H9 (cell line): ENCODE measurements at regions not wholly inside any gene's neighbourhood (a gene's known extent, or its start where the extent isn't known, plus 50 kb on each side); places are given as distances from the start of the nearest gene placed in this dataset.
A peak's percentile ranks its signal among the peaks of the same experiment; 100 is the strongest.

Experiments
- DNase-seq: peaks from one replicate; pipeline ENCODE4 v3.0.0-alpha.2; 2017
- H2AFZ ChIP-seq: one replicate; pipeline ENCODE4 v1.6.1; 2013; ENCODE audit warnings: mild to moderate bottlenecking, low read length, control low read depth, moderate library complexity
- H2AK5ac ChIP-seq: 2 replicates; pipeline ENCODE4 v1.6.1; 2013; ENCODE audit warnings: low read length, control low read depth, mixed read lengths; ENCODE audit not compliant: insufficient read length
- H2BK120ac ChIP-seq: one replicate; pipeline ENCODE4 v1.6.1; 2013; ENCODE audit warnings: low read depth, mild to moderate bottlenecking, low read length, control low read depth, inconsistent platforms; ENCODE audit not compliant: poor library complexity, severe bottlenecking
- H2BK12ac ChIP-seq: 2 replicates; pipeline ENCODE4 v1.6.1; 2013; ENCODE audit warnings: low read length, control low read depth, mixed read lengths, low read depth; ENCODE audit not compliant: insufficient read length
- H2BK15ac ChIP-seq: 2 replicates; pipeline ENCODE4 v1.6.1; 2013; ENCODE audit warnings: low read depth, low read length, control low read depth
- H2BK20ac ChIP-seq: one replicate; pipeline ENCODE4 v1.6.1; 2013; ENCODE audit warnings: low read depth, mild to moderate bottlenecking, low read length, control low read depth, inconsistent platforms; ENCODE audit not compliant: poor library complexity, severe bottlenecking
- H2BK5ac ChIP-seq: 2 replicates; pipeline ENCODE4 v1.6.1; 2013; ENCODE audit warnings: low read length, control low read depth, mixed read lengths; ENCODE audit not compliant: insufficient read length
- H3K14ac ChIP-seq: 2 replicates; pipeline ENCODE4 v1.6.1; 2013; ENCODE audit warnings: low read length, control low read depth; ENCODE audit not compliant: insufficient read depth
- H3K18ac ChIP-seq: 2 replicates; pipeline ENCODE4 v1.6.1; 2013; ENCODE audit warnings: low read depth, mild to moderate bottlenecking, mixed read lengths, low read length, control low read depth; ENCODE audit not compliant: insufficient read length
- H3K23ac ChIP-seq: 2 replicates; pipeline ENCODE4 v1.6.1; 2013; ENCODE audit warnings: low read length, control low read depth, mixed read lengths, low read depth; ENCODE audit not compliant: insufficient read length
- H3K23me2 ChIP-seq: 2 replicates; pipeline ENCODE4 v1.6.1; 2013; ENCODE audit warnings: low read depth, mild to moderate bottlenecking, mixed read lengths, low read length, control low read depth; ENCODE audit not compliant: insufficient read length, poor library complexity, severe bottlenecking
- H3K27ac ChIP-seq: 2 replicates; pipeline ENCODE4 v1.5.1; 2013; ENCODE audit warnings: low read length, control low read depth, mixed read lengths, low read depth; ENCODE audit not compliant: insufficient read length
- H3K27me3 ChIP-seq: 2 replicates; pipeline ENCODE4 v1.6.1; 2013; ENCODE audit warnings: low read length, control low read depth, inconsistent platforms; ENCODE audit not compliant: insufficient read depth
- H3K4ac ChIP-seq: 2 replicates; pipeline ENCODE4 v1.6.1; 2013; ENCODE audit warnings: low read depth, mild to moderate bottlenecking, control low read depth, inconsistent platforms, low read length, moderate library complexity
- H3K4me1 ChIP-seq: 2 replicates; pipeline ENCODE4 v1.6.1; 2013; ENCODE audit warnings: low read length, control low read depth, inconsistent platforms; ENCODE audit not compliant: insufficient read depth
- H3K4me2 ChIP-seq: 2 replicates; pipeline ENCODE4 v1.6.1; 2013; ENCODE audit warnings: low read length, control low read depth, mixed read lengths; ENCODE audit not compliant: insufficient read length, insufficient read depth
- H3K56ac ChIP-seq: 2 replicates; pipeline ENCODE4 v1.6.1; 2013; ENCODE audit warnings: low read depth, mild to moderate bottlenecking, mixed read lengths, low read length, control low read depth; ENCODE audit not compliant: insufficient read length
- H3K79me1 ChIP-seq: 2 replicates; pipeline ENCODE4 v1.6.1; 2013; ENCODE audit warnings: low read depth, mild to moderate bottlenecking, moderate library complexity, low read length, control low read depth, inconsistent platforms; ENCODE audit not compliant: insufficient read depth, poor library complexity, severe bottlenecking
- H3K79me2 ChIP-seq: 2 replicates; pipeline ENCODE4 v1.6.1; 2013; ENCODE audit warnings: low read length, control low read depth, inconsistent platforms; ENCODE audit not compliant: insufficient read depth
- H3K9ac ChIP-seq: 2 replicates; pipeline ENCODE4 v1.6.1; 2013; ENCODE audit warnings: low read length, control low read depth, mixed read lengths; ENCODE audit not compliant: insufficient read length; ENCODE audit errors: extremely low read depth
- H3K9me3 ChIP-seq: one replicate; pipeline ENCODE4 v1.6.1; 2013; ENCODE audit warnings: low read depth, low read length, inconsistent platforms; ENCODE audit not compliant: control insufficient read depth
- H3T11ph ChIP-seq: one replicate; pipeline ENCODE4 v1.6.1; 2013; ENCODE audit warnings: mild to moderate bottlenecking, low read length, control low read depth, inconsistent platforms
- H4K20me1 ChIP-seq: one replicate; pipeline ENCODE4 v1.6.1; 2013; ENCODE audit not compliant: control insufficient read depth, insufficient read length, insufficient read depth
- H4K5ac ChIP-seq: 2 replicates; pipeline ENCODE4 v1.6.1; 2013; ENCODE audit warnings: low read depth, mild to moderate bottlenecking, mixed read lengths, low read length, control low read depth; ENCODE audit not compliant: insufficient read length
- H4K8ac ChIP-seq: replicated peaks from 2 replicates; pipeline ENCODE4 v1.6.1; 2013; ENCODE audit warnings: low read length, control low read depth, mixed read lengths, low read depth; ENCODE audit not compliant: insufficient read length
- H4K91ac ChIP-seq: 2 replicates; pipeline ENCODE4 v1.6.1; 2013; ENCODE audit warnings: low read depth, mild to moderate bottlenecking, moderate library complexity, mixed read lengths, low read length, control low read depth; ENCODE audit not compliant: insufficient read length
- H3K27ac Mint-ChIP-seq, 3 experiments: 2 replicates in 2 of 3; 3 replicates in 1 of 3; pipeline ENCODE4 v1.8.0; 2020 to 2021; ENCODE audit warnings: mixed read lengths in 3 of 3, mild to moderate bottlenecking in 1 of 3, moderate library complexity in 1 of 3
- H3K27me3 Mint-ChIP-seq: 2 replicates; pipeline ENCODE4 v1.8.0; 2021; ENCODE audit warnings: low read depth, mild to moderate bottlenecking, moderate library complexity, mixed read lengths
- H3K36me3 Mint-ChIP-seq, 3 experiments: 2 replicates in 2 of 3; 3 replicates in 1 of 3; pipeline ENCODE4 v1.8.0; 2020 to 2021; ENCODE audit warnings: low read depth in 3 of 3, mixed read lengths in 3 of 3; ENCODE audit not compliant: insufficient read depth in 1 of 3
- H3K4me1 Mint-ChIP-seq, 2 experiments: 2 replicates each; pipeline ENCODE4 v1.8.0; 2020; ENCODE audit warnings: mixed read lengths in 2 of 2
- H3K4me3 Mint-ChIP-seq, 2 experiments: 2 replicates in 1 of 2; 3 replicates in 1 of 2; pipeline ENCODE4 v1.8.0; 2020 to 2021; ENCODE audit warnings: mild to moderate bottlenecking in 2 of 2, mixed read lengths in 2 of 2, moderate library complexity in 1 of 2
- H3K9me3 Mint-ChIP-seq, 2 experiments: 2 replicates in 1 of 2; 3 replicates in 1 of 2; pipeline ENCODE4 v1.8.0; 2020; ENCODE audit warnings: mild to moderate bottlenecking in 2 of 2, mixed read lengths in 2 of 2, moderate library complexity in 1 of 2
- WGBS: extraction: QIAGEN DNeasy Blood & Tissue Kit; methylation state at CpG from one replicate; pipeline ENCODE4 v1.1.7; 2013; ENCODE audit warnings: missing lambda C conversion rate, low lambda C conversion rate, mixed read lengths; ENCODE audit not compliant: insufficient read length; ENCODE audit errors: extremely low coverage; 5-methylcytosine and 5-hydroxymethylcytosine counted together
- TF ChIP-seq, protein P1 (sequence below): fragments of 200-600 bp; sonication (generic); conservative IDR thresholded peaks from 3 replicates; pipeline ENCODE4 v1.8.0; 2021; ENCODE audit warnings: antibody characterized with exemption, mild to moderate bottlenecking

DNA sequence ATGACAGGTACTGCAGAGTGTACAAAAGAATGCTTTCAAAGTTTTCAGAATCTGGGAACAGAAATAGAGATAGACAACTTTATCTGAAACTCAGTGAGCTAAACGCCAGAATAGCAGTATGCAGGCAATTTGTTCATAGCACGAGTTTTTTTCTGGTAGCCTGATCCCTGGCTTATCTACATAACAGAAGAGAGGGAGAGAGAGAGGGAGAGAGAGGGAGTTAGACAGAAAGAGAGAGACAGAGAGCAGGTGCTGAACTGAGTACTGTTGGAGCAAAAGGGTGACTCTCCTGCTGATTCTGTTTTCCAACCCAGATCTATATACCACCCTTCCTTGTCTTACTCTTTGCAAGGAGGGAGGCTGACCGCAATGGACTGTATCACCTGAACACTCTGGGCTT lies 388.0 kb upstream of the CA10 start:
- no peak overlapping the region for H3K4ac ChIP-seq
- no peak for DNase-seq
- H2BK15ac ChIP-seq: no peak overlapping the region
- H2BK120ac ChIP-seq: no peak overlapping the region
- peak overlapping the region; percentile 6 for H2AFZ ChIP-seq
- WGBS: no CpG with 5 or more reads among the region's 3 CpGs
- H3K27me3 ChIP-seq: no peaks in the 10 kb centered on the region
- no peak overlapping the region for H3K56ac ChIP-seq
- no peak overlapping the region for H2BK12ac ChIP-seq
- H3K79me1 ChIP-seq: no peaks in the 10 kb centered on the region
- H3K9me3 ChIP-seq: no peaks in the 10 kb centered on the region
- TF ChIP-seq, protein P1, sequence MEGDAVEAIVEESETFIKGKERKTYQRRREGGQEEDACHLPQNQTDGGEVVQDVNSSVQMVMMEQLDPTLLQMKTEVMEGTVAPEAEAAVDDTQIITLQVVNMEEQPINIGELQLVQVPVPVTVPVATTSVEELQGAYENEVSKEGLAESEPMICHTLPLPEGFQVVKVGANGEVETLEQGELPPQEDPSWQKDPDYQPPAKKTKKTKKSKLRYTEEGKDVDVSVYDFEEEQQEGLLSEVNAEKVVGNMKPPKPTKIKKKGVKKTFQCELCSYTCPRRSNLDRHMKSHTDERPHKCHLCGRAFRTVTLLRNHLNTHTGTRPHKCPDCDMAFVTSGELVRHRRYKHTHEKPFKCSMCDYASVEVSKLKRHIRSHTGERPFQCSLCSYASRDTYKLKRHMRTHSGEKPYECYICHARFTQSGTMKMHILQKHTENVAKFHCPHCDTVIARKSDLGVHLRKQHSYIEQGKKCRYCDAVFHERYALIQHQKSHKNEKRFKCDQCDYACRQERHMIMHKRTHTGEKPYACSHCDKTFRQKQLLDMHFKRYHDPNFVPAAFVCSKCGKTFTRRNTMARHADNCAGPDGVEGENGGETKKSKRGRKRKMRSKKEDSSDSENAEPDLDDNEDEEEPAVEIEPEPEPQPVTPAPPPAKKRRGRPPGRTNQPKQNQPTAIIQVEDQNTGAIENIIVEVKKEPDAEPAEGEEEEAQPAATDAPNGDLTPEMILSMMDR: no peak
- no peak overlapping the region for H3K4me2 ChIP-seq
- H3K4me1 Mint-ChIP-seq: peaks cover 7 to 8% of the 10 kb centered on the region in 2 experiments
- H3K23me2 ChIP-seq: no peaks in the 10 kb centered on the region
- H3K18ac ChIP-seq: no peak overlapping the region
- no peak overlapping the region for H3T11ph ChIP-seq
- no peak overlapping the region for H3K23ac ChIP-seq
- H3K14ac ChIP-seq: no peak overlapping the region
- H3K4me3 Mint-ChIP-seq: no peak overlapping the region
- no peak overlapping the region for H4K8ac ChIP-seq
- H3K36me3 Mint-ChIP-seq: peaks cover 0 to 2% (median 0%) of the 10 kb centered on the region in 3 experiments; a peak in 1 of 7 replicates
- H2BK20ac ChIP-seq: no peak overlapping the region
- no peak overlapping the region for H3K9ac ChIP-seq
- H3K79me2 ChIP-seq: no peaks in the 10 kb centered on the region
- no peak overlapping the region for H2BK5ac ChIP-seq
- no peak overlapping the region for H3K27ac ChIP-seq
- H3K9me3 Mint-ChIP-seq: peaks cover 0 to 9% of the 10 kb centered on the region in 2 experiments; a peak in 3 of 5 replicates
- no peak overlapping the region for H3K27ac Mint-ChIP-seq
- no peaks in the 10 kb centered on the region for H4K20me1 ChIP-seq
- no peak overlapping the region for H4K91ac ChIP-seq
- no peaks in the 10 kb centered on the region for H3K27me3 Mint-ChIP-seq
- no peak overlapping the region for H4K5ac ChIP-seq
- peaks cover 3% of the 10 kb centered on the region; the same call in 1 of the 2 replicates for H3K4me1 ChIP-seq
- no peak overlapping the region for H2AK5ac ChIP-seq
